Spleen (tissue), 11 donors: ENCODE measurements at regions not wholly inside any gene's neighbourhood (a gene's known extent, or its start where the extent isn't known, plus 50 kb on each side); places are given as distances from the start of the nearest gene placed in this dataset.

ENCODE experiments used
- DNase-seq: peaks from one replicate; pipeline ENCODE4 v3.0.0-alpha.2; 2020
- H3K27ac ChIP-seq, 8 donors: fragments of 200-600 bp; sonication (generic) in 7 of 8; 1 replicate in 4 of 8; 2 replicates in 4 of 8; pipeline versions ENCODE4 v1.5.0 to v1.8.0; 2016 to 2021; ENCODE audit warnings: inconsistent platforms in 4 of 8, mild to moderate bottlenecking in 4 of 8, moderate library complexity in 1 of 8
- H3K27me3 ChIP-seq, 7 donors: fragments of 200-600 bp; sonication (generic) in 6 of 7; replicated peaks in 1 of 7; 1 replicate in 4 of 7; 2 replicates in 3 of 7; pipeline versions ENCODE4 v1.5.0 to v1.8.0; 2016 to 2021; ENCODE audit warnings: inconsistent platforms in 3 of 7, mild to moderate bottlenecking in 1 of 7
- H3K36me3 ChIP-seq, 6 donors: fragments of 200-600 bp; sonication (generic) in 5 of 6; 1 replicate in 4 of 6; 2 replicates in 2 of 6; pipeline versions ENCODE4 v1.5.0 to v1.8.0; 2016 to 2021; ENCODE audit warnings: inconsistent platforms in 2 of 6
- H3K4me1 ChIP-seq, 6 donors: fragments of 200-600 bp; sonication (generic) in 5 of 6; 1 replicate in 3 of 6; 2 replicates in 3 of 6; pipeline versions ENCODE4 v1.5.0 to v1.8.0; 2016 to 2021; ENCODE audit warnings: inconsistent platforms in 3 of 6
- H3K4me3 ChIP-seq, 8 donors: fragments of 200-600 bp; sonication (generic) in 7 of 8; 1 replicate in 4 of 8; 2 replicates in 4 of 8; pipeline versions ENCODE4 v1.5.0 to v1.8.0; 2016 to 2021; ENCODE audit warnings: inconsistent platforms in 4 of 8, mild to moderate bottlenecking in 4 of 8, moderate library complexity in 2 of 8
- H3K9me3 ChIP-seq, 8 donors: fragments of 200-600 bp; sonication (generic) in 7 of 8; 1 replicate in 4 of 8; 2 replicates in 4 of 8; pipeline versions ENCODE4 v1.5.0 to v1.8.0; 2016 to 2021; ENCODE audit warnings: inconsistent platforms in 4 of 8
- POLR2A ChIP-seq, 3 donors: fragments of 450-650 bp; IDR thresholded peaks; one replicate each; pipeline ENCODE4 v1.5.1; 2017; ENCODE audit warnings: antibody characterized with exemption in 3 of 3, mild to moderate bottlenecking in 1 of 3
- POLR2AphosphoS5 ChIP-seq, 3 donors: sonication (generic); formaldehyde crosslinking; IDR thresholded peaks; one replicate each; pipeline ENCODE4 v1.5.1; 2017; ENCODE audit warnings: antibody characterized with exemption in 3 of 3
- WGBS, 5 donors: extraction: QIAGEN DNeasy Blood & Tissue Kit in 3 of 5; methylation state at CpG; one replicate each; pipeline versions ENCODE4 v1.1.5 to v1.1.7; 2013 to 2018; 5-methylcytosine and 5-hydroxymethylcytosine counted together
- intact Hi-C: fragments of 100-400 bp; cut with DNase I; formaldehyde crosslinking; loops from one replicate; pipeline ENCODE4 v1.15.0; 2023; ENCODE audit warnings: low total_unique reads
- TF ChIP-seq, protein P1 (sequence below), 11 experiments: fragments of 200-600 bp in 7 of 11; fragments of 450-650 bp in 4 of 11; sonication (generic) in 4 of 11; IDR thresholded peaks in 8 of 11; conservative IDR thresholded peaks in 3 of 11; 1 replicate in 7 of 11; 2 replicates in 4 of 11; pipeline versions ENCODE4 v1.4.0 to v1.8.0; 2016 to 2021; ENCODE audit warnings: antibody characterized with exemption in 11 of 11, inconsistent platforms in 4 of 11, mild to moderate bottlenecking in 1 of 11
- donor health status: healthy with polysubstance abuse.
- donor health status: DM: no; HTN: no; CAD: no; lungs with moderate emphysema.
- donor health status: DM: no; HTN: no; CAD: no.
- donor health status: Bipolar disorder and iron deficiency.
- donor health status: healthy.
- donor health status: DM: no; HTN: no; CAD: no.
- donor health status: DM: yes; HTN: yes; CAD: no.

DNA sequence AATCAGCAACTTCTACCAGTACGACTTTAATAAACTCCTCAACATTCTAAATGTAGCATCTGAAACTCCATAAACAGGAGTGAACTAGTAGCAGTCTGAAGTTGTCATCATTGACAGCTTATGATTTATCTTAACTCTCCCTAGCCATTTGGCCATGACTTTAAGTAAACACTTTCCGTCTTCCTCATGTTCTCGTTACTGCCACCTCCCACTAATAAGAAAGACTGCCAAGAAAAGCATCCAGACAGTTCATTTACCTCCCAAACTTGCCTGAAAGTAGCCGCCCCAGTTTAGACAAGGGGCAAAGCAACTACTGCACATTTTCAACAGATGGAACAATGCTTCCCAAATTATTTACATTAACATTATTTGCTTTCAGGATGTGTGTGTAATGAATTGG, 287.5 kb downstream of the OSR1 start:
- Histone ChIP-seq H3K36me3 (no peaks in the 10 kb centered on the region), H3K4me1 (no peaks in the 10 kb centered on the region), H3K27me3 (no peaks in the 10 kb centered on the region), H3K9me3 (no peaks in the 10 kb centered on the region), H3K4me3 (no peak overlapping the region), H3K27ac (no peak overlapping the region)
- intact Hi-C loops, result no loop called here
- no peak for TF ChIP-seq POLR2A (IDR thresholded peaks at IDR 0.05)
- TF ChIP-seq, protein P1, sequence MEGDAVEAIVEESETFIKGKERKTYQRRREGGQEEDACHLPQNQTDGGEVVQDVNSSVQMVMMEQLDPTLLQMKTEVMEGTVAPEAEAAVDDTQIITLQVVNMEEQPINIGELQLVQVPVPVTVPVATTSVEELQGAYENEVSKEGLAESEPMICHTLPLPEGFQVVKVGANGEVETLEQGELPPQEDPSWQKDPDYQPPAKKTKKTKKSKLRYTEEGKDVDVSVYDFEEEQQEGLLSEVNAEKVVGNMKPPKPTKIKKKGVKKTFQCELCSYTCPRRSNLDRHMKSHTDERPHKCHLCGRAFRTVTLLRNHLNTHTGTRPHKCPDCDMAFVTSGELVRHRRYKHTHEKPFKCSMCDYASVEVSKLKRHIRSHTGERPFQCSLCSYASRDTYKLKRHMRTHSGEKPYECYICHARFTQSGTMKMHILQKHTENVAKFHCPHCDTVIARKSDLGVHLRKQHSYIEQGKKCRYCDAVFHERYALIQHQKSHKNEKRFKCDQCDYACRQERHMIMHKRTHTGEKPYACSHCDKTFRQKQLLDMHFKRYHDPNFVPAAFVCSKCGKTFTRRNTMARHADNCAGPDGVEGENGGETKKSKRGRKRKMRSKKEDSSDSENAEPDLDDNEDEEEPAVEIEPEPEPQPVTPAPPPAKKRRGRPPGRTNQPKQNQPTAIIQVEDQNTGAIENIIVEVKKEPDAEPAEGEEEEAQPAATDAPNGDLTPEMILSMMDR (IDR thresholded peaks at IDR 0.05 in 8 of 11, conservative IDR thresholded peaks at IDR 0.05 in 3 of 11), result no peak
- TF ChIP-seq POLR2AphosphoS5 (IDR thresholded peaks at IDR 0.05), result no peak
- no peak for DNase-seq
- 56 to 77% (median 72%) methylated on average over 4 of the region's 4 CpGs for WGBS, 5 donors

DNA sequence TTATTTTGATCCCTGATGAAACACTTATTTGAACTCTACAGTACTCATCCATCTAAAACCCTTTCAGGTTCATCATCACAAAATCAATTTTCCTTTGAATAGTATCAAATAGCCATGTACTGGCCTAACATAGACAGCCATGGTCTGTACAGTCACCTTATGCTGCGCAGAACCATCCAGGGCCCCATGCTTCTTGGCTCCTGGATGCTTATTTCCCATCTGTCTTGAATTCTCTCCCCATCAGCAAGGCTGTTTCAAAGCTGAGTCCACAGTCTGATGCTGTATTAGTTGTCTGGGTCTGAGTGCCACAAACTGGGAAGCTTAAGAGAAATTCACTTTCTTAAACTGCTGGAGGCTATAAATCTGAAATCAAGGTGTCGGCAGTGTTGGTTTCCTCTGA, 290.2 kb downstream of the OSR1 start:
- no peak overlapping the region for H3K4me3 ChIP-seq
- H3K27me3 ChIP-seq, result no peaks in the 10 kb centered on the region
- no peaks in the 10 kb centered on the region for H3K9me3 ChIP-seq
- no peaks in the 10 kb centered on the region for H3K36me3 ChIP-seq
- intact Hi-C loops, result no loop called here
- TF ChIP-seq POLR2A (IDR thresholded peaks at IDR 0.05), result no peak
- TF ChIP-seq, protein P1 (IDR thresholded peaks at IDR 0.05 in 8 of 11, conservative IDR thresholded peaks at IDR 0.05 in 3 of 11), result no peak
- no peak for TF ChIP-seq POLR2AphosphoS5 (IDR thresholded peaks at IDR 0.05)
- 58 to 73% (median 63%) methylated on average over 2 of the region's 2 CpGs for WGBS, 5 donors
- DNase-seq, result no peak
- H3K4me1 ChIP-seq, result no peaks in the 10 kb centered on the region
- no peak overlapping the region for H3K27ac ChIP-seq

DNA sequence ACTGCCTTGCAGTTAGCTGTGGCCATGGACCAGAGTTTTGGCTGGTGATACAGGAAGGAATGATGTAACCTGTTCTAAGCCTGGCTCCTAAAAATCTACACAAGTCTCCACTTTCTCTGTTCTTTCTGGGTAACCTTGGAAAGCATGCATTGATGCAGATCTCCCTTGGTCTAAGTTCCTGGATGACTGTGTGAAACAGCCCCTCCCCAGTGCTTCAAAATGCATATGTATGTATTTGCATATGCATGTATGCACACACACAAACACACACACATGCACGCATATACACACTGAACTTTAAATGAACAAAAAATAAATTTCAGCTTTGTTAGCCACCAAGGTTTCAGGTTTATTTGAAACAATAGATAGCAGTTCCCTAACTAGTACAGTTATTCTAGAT, 296.1 kb downstream of the OSR1 start:
- no peak for DNase-seq
- TF ChIP-seq POLR2A (IDR thresholded peaks at IDR 0.05) (no peak), POLR2AphosphoS5 (IDR thresholded peaks at IDR 0.05) (no peak)
- TF ChIP-seq, protein P1 (IDR thresholded peaks at IDR 0.05 in 8 of 11, conservative IDR thresholded peaks at IDR 0.05 in 3 of 11), result no peak
- Histone ChIP-seq H3K27me3 (no peaks in the 10 kb centered on the region), H3K4me1 (no peaks in the 10 kb centered on the region), H3K9me3 (no peaks in the 10 kb centered on the region), H3K4me3 (no peak overlapping the region), H3K27ac (no peak overlapping the region), H3K36me3 (no peaks in the 10 kb centered on the region)
- intact Hi-C loops, result no loop called here
- WGBS, 5 donors, result 77 to 94% (median 81%) methylated on average over 1 of the region's 1 CpG

DNA sequence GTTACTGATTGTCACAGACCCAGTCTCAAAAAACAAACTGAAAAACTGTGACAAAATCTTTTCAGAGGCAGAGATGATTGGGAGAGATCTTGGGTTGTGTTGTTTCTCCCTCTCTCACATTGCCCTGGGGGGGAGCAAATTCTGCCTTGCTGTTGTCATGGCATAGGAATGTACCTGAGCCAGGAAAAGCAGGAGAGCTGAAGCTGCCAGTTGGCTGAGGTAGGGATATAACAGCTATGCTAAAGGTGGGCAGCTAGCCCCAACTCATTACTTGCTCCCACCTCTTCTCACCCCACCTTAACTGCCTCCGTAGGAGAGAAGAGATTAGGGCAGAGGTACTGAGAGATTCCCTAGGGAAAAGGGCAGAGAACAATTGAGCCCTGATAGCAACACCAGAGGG, 299.3 kb downstream of the OSR1 start:
- Histone ChIP-seq H3K4me1 (no peaks in the 10 kb centered on the region), H3K27me3 (no peaks in the 10 kb centered on the region), H3K27ac (no peak overlapping the region), H3K36me3 (no peaks in the 10 kb centered on the region), H3K9me3 (peaks cover 0 to 4% (median 0%) of the 10 kb centered on the region in 8 donors), H3K4me3 (no peak overlapping the region)
- DNase-seq, result no peak
- WGBS, 5 donors, result 36 to 50% (median 43%) methylated on average over 1 of the region's 1 CpG
- TF ChIP-seq POLR2AphosphoS5 (IDR thresholded peaks at IDR 0.05), result no peak
- TF ChIP-seq, protein P1 (IDR thresholded peaks at IDR 0.05 in 8 of 11, conservative IDR thresholded peaks at IDR 0.05 in 3 of 11), result no peak
- TF ChIP-seq POLR2A (IDR thresholded peaks at IDR 0.05), result no peak
- intact Hi-C loops, result no loop called here
